CD14-positive monocyte (primary cell): ENCODE measurements at regions not wholly inside any gene's neighbourhood (a gene's known extent, or its start where the extent isn't known, plus 50 kb on each side); places are given as distances from the start of the nearest gene placed in this dataset.

ENCODE experiments used
- DNase-seq, 3 donors: peaks; one replicate each; pipeline ENCODE4 v3.0.0-alpha.2; 2011 to 2022
- H2AFZ ChIP-seq: 2 replicates; pipeline ENCODE4 v1.6.0; 2012; ENCODE audit warnings: mild to moderate bottlenecking, low read depth, low read length, inconsistent platforms; ENCODE audit not compliant: insufficient read depth, poor library complexity, severe bottlenecking
- H3K27ac ChIP-seq, 2 donors: 1 replicate in 1 of 2; 2 replicates in 1 of 2; pipeline ENCODE4 v1.5.1; 2012 to 2013; ENCODE audit warnings: low read length in 2 of 2, control low read depth in 1 of 2, inconsistent platforms in 1 of 2, low read depth in 1 of 2, mild to moderate bottlenecking in 1 of 2
- H3K27me3 ChIP-seq, 2 donors: one replicate each; pipeline versions ENCODE4 v1.6.0 to v1.6.1; 2011 to 2013; ENCODE audit warnings: low read length in 2 of 2; ENCODE audit not compliant: control insufficient read depth in 2 of 2, insufficient read depth in 2 of 2
- H3K36me3 ChIP-seq, 2 donors: replicated peaks in 1 of 2; 1 replicate in 1 of 2; 2 replicates in 1 of 2; pipeline versions ENCODE4 v1.5.1 to v1.6.1; 2012 to 2013; ENCODE audit warnings: low read length in 2 of 2, control low read depth in 1 of 2, inconsistent platforms in 1 of 2, mild to moderate bottlenecking in 1 of 2; ENCODE audit not compliant: insufficient read depth in 2 of 2, control insufficient read depth in 1 of 2
- H3K4me1 ChIP-seq, 2 donors: 1 replicate in 1 of 2; 2 replicates in 1 of 2; pipeline versions ENCODE4 v1.5.1 to v1.6.1; 2012 to 2013; ENCODE audit warnings: low read length in 2 of 2, control low read depth in 1 of 2, inconsistent platforms in 1 of 2, mild to moderate bottlenecking in 1 of 2, moderate library complexity in 1 of 2; ENCODE audit not compliant: insufficient read depth in 2 of 2, control insufficient read depth in 1 of 2
- H3K4me2 ChIP-seq: replicated peaks from 2 replicates; pipeline ENCODE3; 2012; ENCODE audit warnings: low read length, moderate library complexity, mild to moderate bottlenecking; ENCODE audit not compliant: poor library complexity, severe bottlenecking; ENCODE audit errors: extremely low read depth
- H3K4me3 ChIP-seq, 3 experiments: fragments of 200-600 bp in 1 of 3; sonication (generic) in 1 of 3; replicated peaks in 1 of 3; 1 replicate in 2 of 3; 2 replicates in 1 of 3; pipeline ENCODE4 v1.5.1; 2011 to 2013; ENCODE audit warnings: low read length in 3 of 3, mild to moderate bottlenecking in 3 of 3, control low read depth in 2 of 3, low read depth in 2 of 3, inconsistent platforms in 1 of 3, moderate library complexity in 1 of 3
- H3K79me2 ChIP-seq: 2 replicates; pipeline ENCODE4 v1.6.0; 2012; ENCODE audit warnings: mild to moderate bottlenecking, control low read depth, inconsistent platforms, low read length, moderate library complexity; ENCODE audit not compliant: insufficient read depth
- H3K9ac ChIP-seq: 2 replicates; pipeline ENCODE4 v1.6.0; 2017; ENCODE audit warnings: low read length, mild to moderate bottlenecking; ENCODE audit not compliant: insufficient read depth, poor library complexity, severe bottlenecking
- H3K9me3 ChIP-seq, 2 donors: replicated peaks in 1 of 2; 1 replicate in 1 of 2; 2 replicates in 1 of 2; pipeline versions ENCODE4 v1.5.1 to v1.6.1; 2012 to 2013; ENCODE audit warnings: low read length in 2 of 2, control low read depth in 1 of 2; ENCODE audit not compliant: control insufficient read depth in 1 of 2, insufficient read depth in 1 of 2
- H4K20me1 ChIP-seq: 2 replicates; pipeline ENCODE4 v1.6.0; 2012; ENCODE audit warnings: mild to moderate bottlenecking, low read length, control low read depth, moderate library complexity; ENCODE audit not compliant: insufficient read depth
- H3K27ac Mint-ChIP-seq, 7 donors: one replicate each; pipeline ENCODE4 v1.8.0; 2020; ENCODE audit warnings: mild to moderate bottlenecking in 7 of 7, mixed read lengths in 7 of 7, moderate library complexity in 6 of 7, inconsistent platforms in 2 of 7
- H3K27me3 Mint-ChIP-seq, 3 donors: one replicate each; pipeline ENCODE4 v1.8.0; 2021 to 2022; ENCODE audit warnings: low read depth in 3 of 3, mild to moderate bottlenecking in 3 of 3, mixed read lengths in 3 of 3, moderate library complexity in 3 of 3, inconsistent platforms in 1 of 3
- H3K36me3 Mint-ChIP-seq, 2 donors: one replicate each; pipeline ENCODE4 v1.8.0; 2020; ENCODE audit warnings: mixed read lengths in 2 of 2, inconsistent platforms in 1 of 2, mild to moderate bottlenecking in 1 of 2
- H3K4me1 Mint-ChIP-seq: one replicate; pipeline ENCODE4 v1.8.0; 2020; ENCODE audit warnings: mild to moderate bottlenecking, mixed read lengths
- H3K4me3 Mint-ChIP-seq, 2 donors: one replicate each; pipeline ENCODE4 v1.8.0; 2020; ENCODE audit warnings: mild to moderate bottlenecking in 2 of 2, mixed read lengths in 2 of 2, moderate library complexity in 1 of 2
- H3K9me3 Mint-ChIP-seq, 7 donors: one replicate each; pipeline ENCODE4 v1.8.0; 2020 to 2022; ENCODE audit warnings: mixed read lengths in 7 of 7, mild to moderate bottlenecking in 6 of 7, moderate library complexity in 6 of 7, inconsistent platforms in 2 of 7
- WGBS: methylation state at CpG from one replicate; pipeline ENCODE4 v1.1.5; 2013; ENCODE audit warnings: missing lambda C conversion rate; ENCODE audit not compliant: insufficient coverage; 5-methylcytosine and 5-hydroxymethylcytosine counted together
- intact Hi-C, 2 donors: fragments of 100-400 bp; cut with micrococcal nuclease; formaldehyde crosslinking; loops; one replicate each; pipeline versions ENCODE4 v1.15.0 to v1.15.1; 2023
- TF ChIP-seq, protein P1 (sequence below): fragments of 200-600 bp; IDR thresholded peaks from one replicate; pipeline ENCODE4 v1.8.0; 2022; ENCODE audit warnings: antibody characterized with exemption, mild to moderate bottlenecking

DNA sequence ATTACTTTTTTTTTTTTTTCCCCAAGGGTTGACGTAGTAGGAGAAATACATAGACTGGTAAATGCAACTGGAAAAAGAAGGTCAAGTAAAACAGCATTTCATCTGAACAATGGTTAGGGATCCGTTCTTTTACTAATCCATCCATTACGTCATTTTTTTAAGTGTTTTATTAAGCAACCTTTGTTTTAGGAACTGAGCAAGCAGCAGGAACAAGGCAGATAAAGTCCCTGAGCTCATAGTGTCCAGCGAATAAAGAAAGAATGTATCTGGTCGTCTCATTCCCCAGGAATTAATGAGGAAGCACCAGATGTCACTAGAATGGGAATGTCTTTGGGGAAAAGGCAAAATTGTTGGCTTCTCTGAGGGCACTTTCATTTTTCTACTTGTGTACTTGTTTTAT lies 842.4 kb downstream of the TDRD15 start:
- Mint-ChIP-seq H3K9me3 (peaks cover 0 to 12% (median 0%) of the 10 kb centered on the region in 7 donors), H3K4me1 (no peaks in the 10 kb centered on the region), H3K27ac (no peak overlapping the region), H3K27me3 (no peaks in the 10 kb centered on the region), H3K36me3 (no peaks in the 10 kb centered on the region), H3K4me3 (no peak overlapping the region)
- WGBS: 48% methylated on average over 3 of the region's 5 CpGs
- Histone ChIP-seq H3K27me3 (no peaks in the 10 kb centered on the region), H3K9me3 (peaks cover 3 to 4% of the 10 kb centered on the region in 2 donors), H2AFZ (no peak overlapping the region), H3K79me2 (no peaks in the 10 kb centered on the region), H3K4me3 (no peak overlapping the region), H3K36me3 (no peaks in the 10 kb centered on the region), H3K4me2 (no peak overlapping the region), H3K4me1 (no peaks in the 10 kb centered on the region), H3K27ac (no peak overlapping the region), H3K9ac (no peak overlapping the region), H4K20me1 (no peaks in the 10 kb centered on the region)
- intact Hi-C loops: no loop called here
- no peak for DNase-seq
- TF ChIP-seq, protein P1, sequence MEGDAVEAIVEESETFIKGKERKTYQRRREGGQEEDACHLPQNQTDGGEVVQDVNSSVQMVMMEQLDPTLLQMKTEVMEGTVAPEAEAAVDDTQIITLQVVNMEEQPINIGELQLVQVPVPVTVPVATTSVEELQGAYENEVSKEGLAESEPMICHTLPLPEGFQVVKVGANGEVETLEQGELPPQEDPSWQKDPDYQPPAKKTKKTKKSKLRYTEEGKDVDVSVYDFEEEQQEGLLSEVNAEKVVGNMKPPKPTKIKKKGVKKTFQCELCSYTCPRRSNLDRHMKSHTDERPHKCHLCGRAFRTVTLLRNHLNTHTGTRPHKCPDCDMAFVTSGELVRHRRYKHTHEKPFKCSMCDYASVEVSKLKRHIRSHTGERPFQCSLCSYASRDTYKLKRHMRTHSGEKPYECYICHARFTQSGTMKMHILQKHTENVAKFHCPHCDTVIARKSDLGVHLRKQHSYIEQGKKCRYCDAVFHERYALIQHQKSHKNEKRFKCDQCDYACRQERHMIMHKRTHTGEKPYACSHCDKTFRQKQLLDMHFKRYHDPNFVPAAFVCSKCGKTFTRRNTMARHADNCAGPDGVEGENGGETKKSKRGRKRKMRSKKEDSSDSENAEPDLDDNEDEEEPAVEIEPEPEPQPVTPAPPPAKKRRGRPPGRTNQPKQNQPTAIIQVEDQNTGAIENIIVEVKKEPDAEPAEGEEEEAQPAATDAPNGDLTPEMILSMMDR: no peak

DNA sequence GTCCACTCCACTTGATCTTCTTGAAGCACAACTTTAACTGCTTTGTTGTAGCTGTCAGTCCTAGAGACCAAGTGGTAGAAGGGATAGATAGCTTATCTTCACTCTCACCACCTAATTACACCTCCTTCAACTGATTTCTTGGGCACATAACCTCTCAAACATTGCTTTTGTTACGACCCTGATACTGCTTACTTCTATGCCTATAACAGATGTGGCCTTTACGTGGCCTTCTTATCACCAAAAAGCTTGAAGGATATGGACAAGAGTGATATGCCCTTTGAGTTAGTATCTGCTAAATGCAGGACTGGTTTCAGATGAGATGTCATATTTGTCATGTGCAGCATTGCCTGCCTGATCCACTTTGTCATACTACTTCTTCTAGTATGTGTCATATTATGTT lies 847.2 kb downstream of the TDRD15 start:
- no peaks in the 10 kb centered on the region for H3K27me3 ChIP-seq
- Mint-ChIP-seq H3K27me3 (no peaks in the 10 kb centered on the region), H3K27ac (no peak overlapping the region), H3K4me1 (no peaks in the 10 kb centered on the region), H3K9me3 (peaks cover 0 to 12% (median 2%) of the 10 kb centered on the region in 7 donors), H3K36me3 (no peaks in the 10 kb centered on the region), H3K4me3 (no peak overlapping the region)
- no peaks in the 10 kb centered on the region for H3K4me1 ChIP-seq
- no peak overlapping the region for H3K4me2 ChIP-seq
- peaks cover 3 to 7% of the 10 kb centered on the region in 2 donors for H3K9me3 ChIP-seq
- H2AFZ ChIP-seq: no peak overlapping the region
- no peak overlapping the region for H3K27ac ChIP-seq
- no peak overlapping the region for H3K9ac ChIP-seq
- TF ChIP-seq, protein P1: no peak
- DNase-seq: no peak
- H3K79me2 ChIP-seq: no peaks in the 10 kb centered on the region
- intact Hi-C loops: no loop called here
- no peak overlapping the region for H3K4me3 ChIP-seq
- H4K20me1 ChIP-seq: no peaks in the 10 kb centered on the region
- no peaks in the 10 kb centered on the region for H3K36me3 ChIP-seq
- no CpG with 5 or more reads among the region's 2 CpGs for WGBS
